ENCODE measurements at regions not wholly inside any gene's neighbourhood (a gene's known extent, or its start where the extent isn't known, plus 50 kb on each side); places are given as distances from the start of the nearest gene placed in this dataset.

DNA sequence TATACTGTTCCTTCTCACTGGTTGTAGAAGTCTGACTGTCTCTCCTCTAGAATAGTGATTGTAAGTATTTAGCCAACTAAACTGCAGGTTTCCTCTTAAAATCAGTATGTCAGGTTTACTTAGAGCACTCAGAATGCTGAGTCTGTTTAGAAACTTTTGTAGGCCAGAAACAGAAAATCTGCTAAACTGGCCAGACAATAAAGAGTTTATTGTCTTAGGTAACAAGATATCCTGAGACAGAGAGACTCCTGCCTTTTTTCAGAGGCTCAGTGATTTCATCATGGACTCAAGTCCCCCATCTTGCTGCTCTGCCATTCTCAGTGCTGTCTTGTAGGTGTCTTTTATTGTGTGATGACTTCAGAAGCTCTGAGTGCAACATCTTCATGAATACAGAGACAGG is 279.0 kb downstream of the MFSD1 start (continued):
- TF ChIP-seq, protein P1, sequence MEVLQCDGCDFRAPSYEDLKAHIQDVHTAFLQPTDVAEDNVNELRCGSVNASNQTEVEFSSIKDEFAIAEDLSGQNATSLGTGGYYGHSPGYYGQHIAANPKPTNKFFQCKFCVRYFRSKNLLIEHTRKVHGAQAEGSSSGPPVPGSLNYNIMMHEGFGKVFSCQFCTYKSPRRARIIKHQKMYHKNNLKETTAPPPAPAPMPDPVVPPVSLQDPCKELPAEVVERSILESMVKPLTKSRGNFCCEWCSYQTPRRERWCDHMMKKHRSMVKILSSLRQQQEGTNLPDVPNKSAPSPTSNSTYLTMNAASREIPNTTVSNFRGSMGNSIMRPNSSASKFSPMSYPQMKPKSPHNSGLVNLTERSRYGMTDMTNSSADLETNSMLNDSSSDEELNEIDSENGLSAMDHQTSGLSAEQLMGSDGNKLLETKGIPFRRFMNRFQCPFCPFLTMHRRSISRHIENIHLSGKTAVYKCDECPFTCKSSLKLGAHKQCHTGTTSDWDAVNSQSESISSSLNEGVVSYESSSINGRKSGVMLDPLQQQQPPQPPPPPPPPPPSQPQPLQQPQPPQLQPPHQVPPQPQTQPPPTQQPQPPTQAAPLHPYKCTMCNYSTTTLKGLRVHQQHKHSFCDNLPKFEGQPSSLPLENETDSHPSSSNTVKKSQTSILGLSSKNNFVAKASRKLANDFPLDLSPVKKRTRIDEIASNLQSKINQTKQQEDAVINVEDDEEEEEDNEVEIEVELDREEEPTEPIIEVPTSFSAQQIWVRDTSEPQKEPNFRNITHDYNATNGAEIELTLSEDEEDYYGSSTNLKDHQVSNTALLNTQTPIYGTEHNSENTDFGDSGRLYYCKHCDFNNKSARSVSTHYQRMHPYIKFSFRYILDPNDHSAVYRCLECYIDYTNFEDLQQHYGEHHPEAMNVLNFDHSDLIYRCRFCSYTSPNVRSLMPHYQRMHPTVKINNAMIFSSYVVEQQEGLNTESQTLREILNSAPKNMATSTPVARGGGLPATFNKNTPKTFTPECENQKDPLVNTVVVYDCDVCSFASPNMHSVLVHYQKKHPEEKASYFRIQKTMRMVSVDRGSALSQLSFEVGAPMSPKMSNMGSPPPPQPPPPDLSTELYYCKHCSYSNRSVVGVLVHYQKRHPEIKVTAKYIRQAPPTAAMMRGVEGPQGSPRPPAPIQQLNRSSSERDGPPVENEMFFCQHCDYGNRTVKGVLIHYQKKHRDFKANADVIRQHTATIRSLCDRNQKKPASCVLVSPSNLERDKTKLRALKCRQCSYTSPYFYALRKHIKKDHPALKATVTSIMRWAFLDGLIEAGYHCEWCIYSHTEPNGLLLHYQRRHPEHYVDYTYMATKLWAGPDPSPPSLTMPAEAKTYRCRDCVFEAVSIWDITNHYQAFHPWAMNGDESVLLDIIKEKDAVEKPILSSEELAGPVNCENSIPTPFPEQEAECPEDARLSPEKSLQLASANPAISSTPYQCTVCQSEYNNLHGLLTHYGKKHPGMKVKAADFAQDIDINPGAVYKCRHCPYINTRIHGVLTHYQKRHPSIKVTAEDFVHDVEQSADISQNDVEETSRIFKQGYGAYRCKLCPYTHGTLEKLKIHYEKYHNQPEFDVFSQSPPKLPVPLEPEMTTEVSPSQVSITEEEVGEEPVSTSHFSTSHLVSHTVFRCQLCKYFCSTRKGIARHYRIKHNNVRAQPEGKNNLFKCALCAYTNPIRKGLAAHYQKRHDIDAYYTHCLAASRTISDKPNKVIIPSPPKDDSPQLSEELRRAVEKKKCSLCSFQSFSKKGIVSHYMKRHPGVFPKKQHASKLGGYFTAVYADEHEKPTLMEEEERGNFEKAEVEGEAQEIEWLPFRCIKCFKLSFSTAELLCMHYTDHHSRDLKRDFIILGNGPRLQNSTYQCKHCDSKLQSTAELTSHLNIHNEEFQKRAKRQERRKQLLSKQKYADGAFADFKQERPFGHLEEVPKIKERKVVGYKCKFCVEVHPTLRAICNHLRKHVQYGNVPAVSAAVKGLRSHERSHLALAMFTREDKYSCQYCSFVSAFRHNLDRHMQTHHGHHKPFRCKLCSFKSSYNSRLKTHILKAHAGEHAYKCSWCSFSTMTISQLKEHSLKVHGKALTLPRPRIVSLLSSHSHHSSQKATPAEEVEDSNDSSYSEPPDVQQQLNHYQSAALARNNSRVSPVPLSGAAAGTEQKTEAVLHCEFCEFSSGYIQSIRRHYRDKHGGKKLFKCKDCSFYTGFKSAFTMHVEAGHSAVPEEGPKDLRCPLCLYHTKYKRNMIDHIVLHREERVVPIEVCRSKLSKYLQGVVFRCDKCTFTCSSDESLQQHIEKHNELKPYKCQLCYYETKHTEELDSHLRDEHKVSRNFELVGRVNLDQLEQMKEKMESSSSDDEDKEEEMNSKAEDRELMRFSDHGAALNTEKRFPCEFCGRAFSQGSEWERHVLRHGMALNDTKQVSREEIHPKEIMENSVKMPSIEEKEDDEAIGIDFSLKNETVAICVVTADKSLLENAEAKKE (CRISPR knock-in tag; IDR thresholded peaks at IDR 0.05) = no peak
- no peak for TF ChIP-seq JUNB (IDR thresholded peaks at IDR 0.05; ENCODE audit: unreplicated experiment)
- TF ChIP-seq, protein P2, sequence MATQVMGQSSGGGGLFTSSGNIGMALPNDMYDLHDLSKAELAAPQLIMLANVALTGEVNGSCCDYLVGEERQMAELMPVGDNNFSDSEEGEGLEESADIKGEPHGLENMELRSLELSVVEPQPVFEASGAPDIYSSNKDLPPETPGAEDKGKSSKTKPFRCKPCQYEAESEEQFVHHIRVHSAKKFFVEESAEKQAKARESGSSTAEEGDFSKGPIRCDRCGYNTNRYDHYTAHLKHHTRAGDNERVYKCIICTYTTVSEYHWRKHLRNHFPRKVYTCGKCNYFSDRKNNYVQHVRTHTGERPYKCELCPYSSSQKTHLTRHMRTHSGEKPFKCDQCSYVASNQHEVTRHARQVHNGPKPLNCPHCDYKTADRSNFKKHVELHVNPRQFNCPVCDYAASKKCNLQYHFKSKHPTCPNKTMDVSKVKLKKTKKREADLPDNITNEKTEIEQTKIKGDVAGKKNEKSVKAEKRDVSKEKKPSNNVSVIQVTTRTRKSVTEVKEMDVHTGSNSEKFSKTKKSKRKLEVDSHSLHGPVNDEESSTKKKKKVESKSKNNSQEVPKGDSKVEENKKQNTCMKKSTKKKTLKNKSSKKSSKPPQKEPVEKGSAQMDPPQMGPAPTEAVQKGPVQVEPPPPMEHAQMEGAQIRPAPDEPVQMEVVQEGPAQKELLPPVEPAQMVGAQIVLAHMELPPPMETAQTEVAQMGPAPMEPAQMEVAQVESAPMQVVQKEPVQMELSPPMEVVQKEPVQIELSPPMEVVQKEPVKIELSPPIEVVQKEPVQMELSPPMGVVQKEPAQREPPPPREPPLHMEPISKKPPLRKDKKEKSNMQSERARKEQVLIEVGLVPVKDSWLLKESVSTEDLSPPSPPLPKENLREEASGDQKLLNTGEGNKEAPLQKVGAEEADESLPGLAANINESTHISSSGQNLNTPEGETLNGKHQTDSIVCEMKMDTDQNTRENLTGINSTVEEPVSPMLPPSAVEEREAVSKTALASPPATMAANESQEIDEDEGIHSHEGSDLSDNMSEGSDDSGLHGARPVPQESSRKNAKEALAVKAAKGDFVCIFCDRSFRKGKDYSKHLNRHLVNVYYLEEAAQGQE (IDR thresholded peaks at IDR 0.05; ENCODE audit: unreplicated experiment) = no peak
- no peak for TF ChIP-seq ZNF114 (CRISPR knock-in tag; IDR thresholded peaks at IDR 0.05)

DNA sequence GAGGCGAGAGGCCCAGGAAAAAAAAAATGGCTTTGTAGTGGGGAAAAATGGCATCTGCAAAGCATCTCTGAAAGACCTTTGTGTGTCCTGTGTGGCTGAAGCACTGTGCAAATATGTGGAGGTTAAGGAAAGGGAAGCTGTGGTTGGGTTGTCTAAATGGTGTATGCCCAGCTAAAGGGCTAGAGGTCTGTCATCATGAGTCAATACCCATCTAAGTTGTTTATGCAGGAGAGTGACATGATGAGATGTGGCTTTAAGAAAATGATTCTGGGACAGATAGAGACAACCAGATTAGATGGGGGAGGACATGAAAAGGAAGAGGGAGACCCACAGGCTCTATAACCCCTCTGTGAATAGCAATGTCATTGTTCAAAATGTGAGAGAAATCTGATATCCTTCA is 280.7 kb downstream of the MFSD1 start:
- Histone ChIP-seq H3K27ac (ENCODE audit: low read depth) (no peak overlapping the region), H3F3A (replicated peaks; ENCODE audit: low read depth) (no peaks in the 10 kb centered on the region), H3K4me3 (no peak overlapping the region), H4K20me1 (replicated peaks; ENCODE audit: insufficient read depth) (no peaks in the 10 kb centered on the region), H3K27me3 (ENCODE audit: insufficient read depth) (no peaks in the 10 kb centered on the region), H3K4me2 (no peak overlapping the region), H2AFZ (no peak overlapping the region), H3K79me2 (replicated peaks; ENCODE audit: insufficient read depth) (no peaks in the 10 kb centered on the region), H3K9me2 (ENCODE audit: insufficient read depth) (no peaks in the 10 kb centered on the region), H3K4me1 (ENCODE audit: insufficient read depth) (no peaks in the 10 kb centered on the region), H3K36me3 (ENCODE audit: insufficient read depth) (no peaks in the 10 kb centered on the region)
- no peak overlapping the region for H3K27ac Mint-ChIP-seq
- no peak overlapping the region for H3K4me3 Mint-ChIP-seq
- DNase-seq (ENCODE audit: low spot score) = no peak
- ATAC-seq = no peak
- no peaks in the 10 kb centered on the region for H3K9me3 Mint-ChIP-seq
- H3K36me3 Mint-ChIP-seq (ENCODE audit: low read depth) = no peaks in the 10 kb centered on the region
- H3K27me3 Mint-ChIP-seq (ENCODE audit: insufficient read depth, low read depth, poor library complexity) = no peaks in the 10 kb centered on the region
- H3K4me1 Mint-ChIP-seq = no peaks in the 10 kb centered on the region
- TF ChIP-seq, protein P1 (CRISPR knock-in tag; IDR thresholded peaks at IDR 0.05) = no peak
- TF ChIP-seq EZH2 (IDR thresholded peaks at IDR 0.05; ENCODE audit: low read depth, unreplicated experiment) = no peak
